ENCODE measurements at regions not wholly inside any gene's neighbourhood (a gene's known extent, or its start where the extent isn't known, plus 50 kb on each side); places are given as distances from the start of the nearest gene placed in this dataset.

- TF ChIP-seq FOS (IDR thresholded peaks at IDR 0.05; ENCODE audit: borderline replicate concordance, insufficient read depth, low read length) (no peak), POLR2AphosphoS5 (IDR thresholded peaks at IDR 0.05; ENCODE audit: insufficient read depth, low read depth, low read length) (no peak), POLR2A (IDR thresholded peaks at IDR 0.05; ENCODE audit: low read depth, low read length) (no peak), CTCF (IDR thresholded peaks at IDR 0.05; ENCODE audit: extremely low read depth in 1 of 2, insufficient read depth in 1 of 2, low read depth in 1 of 2, low read length in 2 of 2) (no peak), MYC (IDR thresholded peaks at IDR 0.05; ENCODE audit: low read depth, low read length) (no peak), MAX (IDR thresholded peaks at IDR 0.05; ENCODE audit: insufficient read depth, insufficient read length) (no peak), EZH2 (IDR thresholded peaks at IDR 0.05; ENCODE audit: borderline replicate concordance, low read depth, low read length, severe bottlenecking) (no peak), JUN (IDR thresholded peaks at IDR 0.05; ENCODE audit: borderline replicate concordance, insufficient read depth, insufficient read length, low read depth) (no peak)
These were observed 135.6 kb upstream of the BACH2 start for GRCh38 chr6:90432041-90432775.

Measured in endothelial cell of umbilical vein (primary cell).